PC-9 (cell line): ENCODE measurements at regions not wholly inside any gene's neighbourhood (a gene's known extent, or its start where the extent isn't known, plus 50 kb on each side); places are given as distances from the start of the nearest gene placed in this dataset.

Experiments
- EZH2 ChIP-seq: fragments of 200-600 bp; sonication (generic); IDR thresholded peaks from 2 replicates; pipeline ENCODE4 v1.8.0; 2017; ENCODE audit warnings: antibody characterized with exemption, low read depth
- TF ChIP-seq, protein P1 (sequence below): fragments of 200-600 bp; sonication (generic); conservative IDR thresholded peaks from 2 replicates; pipeline ENCODE4 v1.6.1; 2017; ENCODE audit warnings: mixed run types, antibody characterized with exemption, mild to moderate bottlenecking, moderate library complexity

- TF ChIP-seq EZH2 = no peak
- TF ChIP-seq, protein P1, sequence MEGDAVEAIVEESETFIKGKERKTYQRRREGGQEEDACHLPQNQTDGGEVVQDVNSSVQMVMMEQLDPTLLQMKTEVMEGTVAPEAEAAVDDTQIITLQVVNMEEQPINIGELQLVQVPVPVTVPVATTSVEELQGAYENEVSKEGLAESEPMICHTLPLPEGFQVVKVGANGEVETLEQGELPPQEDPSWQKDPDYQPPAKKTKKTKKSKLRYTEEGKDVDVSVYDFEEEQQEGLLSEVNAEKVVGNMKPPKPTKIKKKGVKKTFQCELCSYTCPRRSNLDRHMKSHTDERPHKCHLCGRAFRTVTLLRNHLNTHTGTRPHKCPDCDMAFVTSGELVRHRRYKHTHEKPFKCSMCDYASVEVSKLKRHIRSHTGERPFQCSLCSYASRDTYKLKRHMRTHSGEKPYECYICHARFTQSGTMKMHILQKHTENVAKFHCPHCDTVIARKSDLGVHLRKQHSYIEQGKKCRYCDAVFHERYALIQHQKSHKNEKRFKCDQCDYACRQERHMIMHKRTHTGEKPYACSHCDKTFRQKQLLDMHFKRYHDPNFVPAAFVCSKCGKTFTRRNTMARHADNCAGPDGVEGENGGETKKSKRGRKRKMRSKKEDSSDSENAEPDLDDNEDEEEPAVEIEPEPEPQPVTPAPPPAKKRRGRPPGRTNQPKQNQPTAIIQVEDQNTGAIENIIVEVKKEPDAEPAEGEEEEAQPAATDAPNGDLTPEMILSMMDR = no peak
Observed at GRCh38 chrX:126265116-126265515, 99.0 kb upstream of the DCAF12L2 start.
